ENCODE measurements at regions not wholly inside any gene's neighbourhood (a gene's known extent, or its start where the extent isn't known, plus 50 kb on each side); places are given as distances from the start of the nearest gene placed in this dataset.

GRCh38 chr1:43059640-43060574, 101.2 kb upstream of the SLC2A1 start:
- Mint-ChIP-seq H3K27ac (no peak overlapping the region), H3K4me1 (peaks cover 33 to 51% of the 10 kb centered on the region in 2 donors), H3K27me3 (ENCODE audit: low read depth in 3 of 3) (peaks cover 4 to 17% (median 15%) of the 10 kb centered on the region in 3 donors), H3K4me3 (peak overlapping the region in 1 of 5 donors; percentile 28), H3K36me3 (no peaks in the 10 kb centered on the region), H3K9me3 (no peaks in the 10 kb centered on the region)
- DNase-seq, result no peak

GRCh38 chr1:43058545-43059360, 100.1 kb upstream of the SLC2A1 start:
- no peak for DNase-seq
- Mint-ChIP-seq H3K36me3 (no peaks in the 10 kb centered on the region), H3K27ac (peak overlapping the region in 1 of 6 donors; percentile 51), H3K27me3 (ENCODE audit: low read depth in 3 of 3) (peaks cover 4 to 19% (median 15%) of the 10 kb centered on the region in 3 donors), H3K4me1 (peaks cover 33 to 51% of the 10 kb centered on the region in 2 donors), H3K9me3 (no peaks in the 10 kb centered on the region), H3K4me3 (peak overlapping the region in 1 of 5 donors; percentile 15)

DNA sequence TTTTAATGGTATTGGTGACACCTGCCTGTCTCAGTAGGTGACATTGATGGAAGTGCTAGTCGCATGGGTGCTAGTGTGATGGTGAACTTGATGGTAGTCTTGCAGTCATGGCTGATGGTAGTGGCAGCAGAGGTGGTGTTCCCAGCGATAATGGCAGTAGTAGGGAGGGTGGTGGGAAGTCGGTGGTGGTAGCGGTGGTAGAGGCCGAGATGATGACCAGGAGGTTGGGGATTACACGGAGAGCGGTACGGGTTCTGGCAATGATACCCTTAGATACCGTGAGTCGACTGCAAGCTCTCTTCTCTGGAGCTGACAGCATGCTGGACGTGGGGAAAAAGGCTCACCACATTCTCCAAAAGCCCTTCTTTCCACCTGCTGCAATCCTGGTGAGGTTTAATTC, 99.4 kb upstream of the SLC2A1 start:
- peak overlapping the region in 4 of 6 donors; percentile 12 to 50 (median 24) for H3K27ac Mint-ChIP-seq

GRCh38 chr1:43057567-43057966, 98.9 kb upstream of the SLC2A1 start:
- peaks cover 26 to 44% of the 10 kb centered on the region in 2 donors for H3K4me1 Mint-ChIP-seq
- H3K36me3 Mint-ChIP-seq, result no peaks in the 10 kb centered on the region
- peak overlapping the region in 3 of 5 donors; percentile 1 to 4 (median 1) for H3K4me3 Mint-ChIP-seq
- peak overlapping the region in 5 of 6 donors; percentile 12 to 50 (median 22) for H3K27ac Mint-ChIP-seq
- peaks cover 4 to 18% (median 15%) of the 10 kb centered on the region in 3 donors for H3K27me3 Mint-ChIP-seq (ENCODE audit: low read depth in 3 of 3)
- H3K9me3 Mint-ChIP-seq, result no peaks in the 10 kb centered on the region
- peak; percentile 22 to 47 (median 45) for DNase-seq

More for the DNA sequence above, 99.4 kb upstream of the SLC2A1 start:
- no peak for DNase-seq
- Mint-ChIP-seq H3K27me3 (ENCODE audit: low read depth in 3 of 3) (peaks cover 4 to 19% (median 15%) of the 10 kb centered on the region in 3 donors), H3K9me3 (no peaks in the 10 kb centered on the region), H3K4me3 (peak overlapping the region in 2 of 5 donors; percentile 1), H3K36me3 (no peaks in the 10 kb centered on the region), H3K4me1 (peaks cover 31 to 49% of the 10 kb centered on the region in 2 donors)

DNA sequence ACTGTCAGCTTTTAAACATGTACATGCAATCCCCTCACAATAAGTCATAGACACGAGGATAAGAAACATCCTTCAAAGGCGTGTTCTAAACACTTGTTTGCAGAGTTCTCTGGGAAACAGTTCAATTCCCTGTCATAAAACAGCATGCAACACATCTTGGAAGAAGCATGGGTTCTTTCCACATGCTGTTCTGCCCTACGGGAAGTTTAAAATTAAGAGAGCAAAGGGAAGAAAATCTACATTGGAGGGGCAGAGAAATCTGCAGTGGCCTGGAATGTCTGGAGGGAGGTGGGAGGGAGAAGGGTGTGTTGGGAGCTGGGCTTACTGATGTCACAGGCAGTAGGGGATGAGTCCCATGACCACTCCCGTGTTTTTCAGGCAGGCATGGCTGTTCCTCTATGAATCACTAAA, 98.3 kb upstream of the SLC2A1 start:
- Mint-ChIP-seq H3K9me3 (no peaks in the 10 kb centered on the region), H3K4me3 (no peak overlapping the region), H3K4me1 (peaks cover 20 to 39% of the 10 kb centered on the region in 2 donors), H3K27ac (peak overlapping the region in 2 of 6 donors; percentile 50 to 56), H3K27me3 (ENCODE audit: low read depth in 3 of 3) (peaks cover 4 to 17% (median 15%) of the 10 kb centered on the region in 3 donors), H3K36me3 (no peaks in the 10 kb centered on the region)
- DNase-seq, result no peak

DNA sequence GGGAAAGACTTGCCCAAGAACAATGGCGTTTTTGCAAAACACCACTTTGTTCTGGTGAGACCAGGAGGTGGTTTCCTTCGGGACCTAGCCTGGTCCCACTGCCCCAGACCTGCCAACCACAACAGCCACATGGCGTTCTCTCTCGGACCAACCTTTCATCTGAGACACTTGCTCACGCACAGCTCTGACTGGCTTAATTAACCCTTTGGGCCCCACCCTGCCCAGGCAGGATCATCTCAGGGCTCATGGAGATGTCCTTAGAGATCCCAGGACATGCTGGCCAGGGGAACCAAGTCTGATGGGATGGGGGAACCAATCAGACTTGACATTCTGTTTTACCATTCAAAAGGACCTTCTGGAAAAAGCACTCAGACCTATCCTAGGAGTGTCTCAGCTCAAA, 97.8 kb upstream of the SLC2A1 start:
- H3K9me3 Mint-ChIP-seq, result no peaks in the 10 kb centered on the region
- peaks cover 4 to 17% (median 15%) of the 10 kb centered on the region in 3 donors for H3K27me3 Mint-ChIP-seq (ENCODE audit: low read depth in 3 of 3)
- no peak overlapping the region for H3K27ac Mint-ChIP-seq
- no peaks in the 10 kb centered on the region for H3K36me3 Mint-ChIP-seq
- no peak for DNase-seq
- H3K4me1 Mint-ChIP-seq, result peaks cover 20 to 37% of the 10 kb centered on the region in 2 donors
- H3K4me3 Mint-ChIP-seq, result no peak overlapping the region

DNA sequence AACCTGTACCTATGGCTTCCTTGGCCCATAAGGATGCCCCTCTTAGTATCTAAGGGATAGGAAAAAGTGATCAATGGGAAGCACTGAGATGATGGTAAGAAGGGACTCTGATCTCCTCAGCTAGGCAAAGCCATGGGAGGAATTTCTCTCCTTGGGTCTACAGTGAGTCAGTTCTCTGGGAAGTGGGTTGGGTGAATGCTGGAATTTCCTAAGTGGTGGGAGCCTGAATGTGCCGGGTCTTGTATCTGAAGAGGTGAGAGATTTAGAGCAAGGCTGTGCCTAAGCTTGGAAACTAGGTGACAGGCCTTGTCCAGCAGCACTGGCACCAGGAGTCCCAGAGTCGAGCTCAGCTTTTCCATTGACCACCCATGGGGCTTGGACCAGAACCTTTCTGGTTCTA, 96.3 kb upstream of the SLC2A1 start:
- no peaks in the 10 kb centered on the region for H3K9me3 Mint-ChIP-seq
- peaks cover 20 to 33% of the 10 kb centered on the region in 2 donors for H3K4me1 Mint-ChIP-seq
- H3K36me3 Mint-ChIP-seq, result no peaks in the 10 kb centered on the region
- no peak overlapping the region for H3K4me3 Mint-ChIP-seq
- DNase-seq, result no peak
- H3K27me3 Mint-ChIP-seq (ENCODE audit: low read depth in 3 of 3), result peaks cover 4 to 15% (median 14%) of the 10 kb centered on the region in 3 donors
- H3K27ac Mint-ChIP-seq, result peak overlapping the region in 1 of 6 donors; percentile 17

DNA sequence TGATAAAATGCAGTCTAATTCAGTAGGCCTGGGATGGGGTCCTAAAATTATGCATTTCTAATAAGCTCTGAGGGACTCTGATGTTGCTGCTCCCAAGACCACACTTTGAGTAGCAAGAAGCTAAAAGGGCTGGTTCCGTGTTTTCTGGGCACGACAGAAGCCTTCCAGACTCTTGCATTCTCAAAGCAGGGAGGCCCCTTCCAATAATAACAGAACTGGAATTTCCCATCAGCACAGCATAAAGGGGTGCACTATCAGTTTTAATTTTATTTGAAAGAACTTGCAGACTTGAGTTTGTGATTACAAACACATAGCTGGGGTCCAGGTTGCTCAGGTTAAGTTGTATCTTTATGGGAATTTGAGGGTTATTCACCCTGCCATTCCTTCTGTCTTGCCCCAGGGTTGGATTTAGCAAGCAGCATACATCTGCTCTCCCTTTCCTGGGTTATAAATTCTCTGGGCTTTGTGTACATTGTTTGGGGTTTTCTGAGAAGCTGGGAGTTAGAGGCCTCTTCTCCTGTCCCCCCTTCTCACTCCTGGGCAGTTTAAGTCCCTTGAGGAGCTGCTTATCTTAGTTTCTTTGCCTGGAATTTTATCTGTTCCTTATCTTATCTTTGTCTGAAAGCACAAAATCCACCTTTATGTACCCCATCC, 94.2 kb upstream of the SLC2A1 start:
- Mint-ChIP-seq H3K36me3 (no peaks in the 10 kb centered on the region), H3K4me1 (peaks cover 7 to 12% of the 10 kb centered on the region in 2 donors), H3K27me3 (ENCODE audit: low read depth in 3 of 3) (peaks cover 2 to 11% (median 10%) of the 10 kb centered on the region in 3 donors), H3K27ac (no peak overlapping the region), H3K4me3 (no peak overlapping the region), H3K9me3 (no peaks in the 10 kb centered on the region)
- no peak for DNase-seq

GRCh38 chr1:43052322-43052721, 93.7 kb upstream of the SLC2A1 start:
- H3K27ac Mint-ChIP-seq, result no peak overlapping the region
- H3K27me3 Mint-ChIP-seq (ENCODE audit: low read depth in 3 of 3), result peaks cover 0 to 5% (median 4%) of the 10 kb centered on the region in 3 donors
- H3K4me3 Mint-ChIP-seq, result no peak overlapping the region
- H3K4me1 Mint-ChIP-seq, result peaks cover 1 to 6% of the 10 kb centered on the region in 2 donors
- no peaks in the 10 kb centered on the region for H3K36me3 Mint-ChIP-seq
- DNase-seq, result no peak
- no peaks in the 10 kb centered on the region for H3K9me3 Mint-ChIP-seq

DNA sequence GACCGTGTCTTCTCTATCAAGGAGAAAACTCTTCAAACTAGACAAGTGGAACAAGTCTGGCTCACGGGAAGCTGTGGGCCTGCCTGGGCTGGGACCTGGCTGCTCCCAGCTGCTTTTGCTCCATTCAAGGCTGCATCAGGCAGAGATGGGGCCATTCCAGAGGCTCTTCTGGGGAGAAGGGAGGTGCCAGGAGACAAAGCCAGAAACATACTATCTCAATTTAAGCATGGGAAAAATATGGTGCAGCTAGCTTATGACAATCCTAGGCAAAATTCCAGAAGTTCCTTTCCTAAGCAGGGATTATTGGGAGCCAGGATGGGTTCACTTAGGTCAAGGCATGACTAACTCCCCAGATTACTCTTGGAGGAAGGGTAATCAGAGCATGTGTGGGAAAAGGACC, 90.8 kb upstream of the SLC2A1 start:
- DNase-seq, result no peak
- no peaks in the 10 kb centered on the region for H3K36me3 Mint-ChIP-seq
- H3K9me3 Mint-ChIP-seq, result no peaks in the 10 kb centered on the region
- H3K27me3 Mint-ChIP-seq (ENCODE audit: low read depth in 3 of 3), result peaks cover 0 to 4% (median 1%) of the 10 kb centered on the region in 3 donors
- no peak overlapping the region for H3K4me3 Mint-ChIP-seq
- H3K4me1 Mint-ChIP-seq, result no peaks in the 10 kb centered on the region
- no peak overlapping the region for H3K27ac Mint-ChIP-seq

- Mint-ChIP-seq H3K9me3 (no peaks in the 10 kb centered on the region), H3K27me3 (ENCODE audit: low read depth in 3 of 3) (peaks cover 0 to 4% (median 1%) of the 10 kb centered on the region in 3 donors), H3K27ac (no peak overlapping the region), H3K4me1 (no peaks in the 10 kb centered on the region), H3K36me3 (no peaks in the 10 kb centered on the region), H3K4me3 (no peak overlapping the region)
- no peak for DNase-seq
Observed at GRCh38 chr1:43048601-43049011, 89.9 kb upstream of the SLC2A1 start.

- H3K36me3 Mint-ChIP-seq, result no peaks in the 10 kb centered on the region
- peaks cover 0 to 2% of the 10 kb centered on the region in 2 donors for H3K4me1 Mint-ChIP-seq
- peaks cover 0 to 7% (median 1%) of the 10 kb centered on the region in 3 donors for H3K27me3 Mint-ChIP-seq (ENCODE audit: low read depth in 3 of 3)
- no peak for DNase-seq
- H3K9me3 Mint-ChIP-seq, result no peaks in the 10 kb centered on the region
- no peak overlapping the region for H3K4me3 Mint-ChIP-seq
- H3K27ac Mint-ChIP-seq, result no peak overlapping the region
Observed at GRCh38 chr1:43047135-43047534, 88.5 kb upstream of the SLC2A1 start.

GRCh38 chr1:43044572-43045361, 86.1 kb upstream of the SLC2A1 start:
- H3K4me1 Mint-ChIP-seq, result peaks cover 0 to 2% of the 10 kb centered on the region in 2 donors
- DNase-seq, result no peak
- no peak overlapping the region for H3K27ac Mint-ChIP-seq
- peaks cover 0 to 5% (median 1%) of the 10 kb centered on the region in 3 donors for H3K27me3 Mint-ChIP-seq (ENCODE audit: low read depth in 3 of 3)
- no peaks in the 10 kb centered on the region for H3K9me3 Mint-ChIP-seq
- H3K4me3 Mint-ChIP-seq, result no peak overlapping the region
- H3K36me3 Mint-ChIP-seq, result no peaks in the 10 kb centered on the region

Measured in immature natural killer cell (primary cell).